OCI-LY1 (cell line): ENCODE measurements at regions not wholly inside any gene's neighbourhood (a gene's known extent, or its start where the extent isn't known, plus 50 kb on each side); places are given as distances from the start of the nearest gene placed in this dataset.

Experiments
- CTCF ChIP-seq: fragments of 200-600 bp; sonication (generic), shearing (Covaris generic); IDR thresholded peaks from 2 replicates; pipeline ENCODE4 v1.5.1; 2017; ENCODE audit warnings: mild to moderate bottlenecking, antibody characterized with exemption, low read length, moderate library complexity, mixed read lengths
- EZH2 ChIP-seq: fragments of 200-600 bp; sonication (generic), shearing (Covaris generic); IDR thresholded peaks from 2 replicates; pipeline ENCODE4 v1.8.0; 2017; ENCODE audit warnings: borderline replicate concordance, mixed run types, mild to moderate bottlenecking, antibody characterized with exemption, low read length, moderate library complexity, mixed read lengths

GRCh38 chr10:37473906-37474305 is 348.5 kb downstream of the ANKRD30A start:
- TF ChIP-seq CTCF (no peak), EZH2 (no peak)
